GM19035 (cell line): ENCODE measurements at regions not wholly inside any gene's neighbourhood (a gene's known extent, or its start where the extent isn't known, plus 50 kb on each side); places are given as distances from the start of the nearest gene placed in this dataset.

Source experiments
- ATAC-seq: cut with Tn5 transposase; IDR thresholded peaks from one replicate; pipeline ENCODE4 v1.9.1; 2021; ENCODE audit not compliant: unreplicated experiment

DNA sequence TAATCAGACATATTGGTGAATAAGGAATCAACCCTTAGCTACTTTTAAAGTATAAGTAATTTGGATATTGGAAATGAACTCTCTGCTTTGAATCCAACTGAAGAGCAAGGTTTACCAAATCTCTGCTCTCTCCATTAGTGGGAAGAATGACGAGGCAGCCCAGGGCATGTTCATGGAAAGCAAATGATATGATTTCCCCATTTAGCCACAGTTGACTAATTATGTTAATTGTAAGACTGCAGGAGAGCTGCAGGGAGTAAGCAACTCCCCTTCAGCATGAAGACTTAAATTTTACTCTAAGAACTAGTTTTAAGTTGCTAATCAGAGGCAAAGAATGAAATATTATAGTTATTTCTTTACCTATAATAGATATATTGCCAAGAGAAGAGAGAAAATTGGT lies 194.3 kb upstream of the CD180 start:
- no peak for ATAC-seq

DNA sequence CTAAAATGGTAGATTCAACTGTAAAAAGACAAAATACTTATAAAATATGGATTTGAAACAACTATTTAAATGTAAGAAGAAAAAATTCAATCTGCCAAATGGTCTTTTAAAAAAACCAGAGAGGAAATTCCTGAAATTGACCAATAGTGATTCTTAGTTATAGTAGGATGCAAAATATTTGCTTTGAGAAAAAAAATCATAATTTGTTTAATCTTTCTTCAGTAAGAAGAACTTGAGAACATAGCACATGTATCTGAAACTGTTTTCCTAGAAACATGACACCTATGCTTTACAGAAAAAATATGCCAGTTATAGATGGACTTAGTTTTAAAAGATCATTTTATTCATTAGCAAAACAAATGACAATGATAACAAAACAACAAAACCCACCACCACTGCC lies 186.9 kb upstream of the CD180 start:
- ATAC-seq, result no peak

DNA sequence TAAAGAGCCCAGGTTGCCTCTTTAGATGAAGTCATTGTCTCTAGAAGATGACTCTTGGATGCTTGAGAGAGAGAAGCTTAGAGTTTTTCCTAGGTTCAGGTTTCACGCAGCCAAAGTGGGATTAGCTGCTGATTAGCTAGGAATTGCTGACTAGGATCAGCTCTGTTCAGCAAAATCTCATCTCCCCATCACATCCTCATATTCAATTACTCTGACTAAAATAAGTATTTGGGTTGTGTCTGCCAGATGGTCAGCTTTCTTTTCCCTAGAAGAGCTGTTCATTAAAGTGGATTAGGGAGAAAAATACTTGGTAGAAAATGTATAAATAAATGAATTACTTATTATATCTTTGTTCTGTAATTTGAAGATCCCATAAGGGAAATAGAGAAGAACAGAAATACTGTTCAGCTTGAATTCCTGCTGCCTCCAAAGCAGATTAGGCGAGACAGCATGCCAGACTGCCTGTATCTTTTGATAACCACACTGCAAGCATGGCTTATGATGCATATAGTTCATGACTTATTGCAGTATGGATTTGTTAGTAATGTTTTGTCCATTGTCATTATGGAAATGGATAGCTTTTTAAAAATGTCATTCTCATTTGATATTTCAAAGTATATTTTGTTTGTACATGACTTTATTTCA lies 184.8 kb upstream of the CD180 start:
- ATAC-seq, result no peak

DNA sequence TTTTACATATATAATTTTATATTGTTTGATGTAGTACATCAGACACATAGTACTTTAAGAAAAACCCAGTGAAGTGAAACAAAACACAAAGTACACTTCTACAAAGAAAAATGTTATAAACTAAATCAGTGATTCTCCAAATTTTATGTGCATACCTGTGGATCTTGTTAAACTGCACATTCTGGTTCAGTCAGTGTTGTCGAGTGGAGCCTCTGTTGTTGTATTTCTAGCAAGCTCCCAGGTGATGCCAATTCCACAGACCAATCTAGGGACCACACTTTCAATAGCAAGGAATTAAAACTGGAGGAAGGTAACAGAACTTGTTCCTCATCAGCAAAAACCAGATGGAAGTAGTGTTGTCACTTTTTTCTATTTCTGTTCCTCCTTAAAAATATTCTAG lies 183.8 kb upstream of the CD180 start:
- no peak for ATAC-seq

DNA sequence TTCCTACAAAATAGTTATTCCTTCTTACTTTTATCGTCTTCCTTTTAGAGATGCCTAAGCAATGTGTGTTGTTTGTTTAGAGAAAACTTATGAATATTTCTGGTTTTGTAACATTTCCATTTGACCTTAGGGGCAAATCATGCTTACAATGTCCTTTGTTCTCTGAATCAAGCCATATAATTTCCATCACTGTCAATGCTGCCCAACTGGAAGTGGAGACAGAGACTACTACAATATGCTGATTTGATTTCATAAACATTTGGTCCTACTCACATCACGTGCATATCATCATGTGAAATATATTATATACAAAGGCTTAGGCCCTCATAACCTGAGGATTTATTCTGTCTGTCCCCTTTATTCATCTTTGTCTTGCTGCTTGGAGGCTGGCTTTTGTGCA lies 183.2 kb upstream of the CD180 start:
- ATAC-seq, result no peak

DNA sequence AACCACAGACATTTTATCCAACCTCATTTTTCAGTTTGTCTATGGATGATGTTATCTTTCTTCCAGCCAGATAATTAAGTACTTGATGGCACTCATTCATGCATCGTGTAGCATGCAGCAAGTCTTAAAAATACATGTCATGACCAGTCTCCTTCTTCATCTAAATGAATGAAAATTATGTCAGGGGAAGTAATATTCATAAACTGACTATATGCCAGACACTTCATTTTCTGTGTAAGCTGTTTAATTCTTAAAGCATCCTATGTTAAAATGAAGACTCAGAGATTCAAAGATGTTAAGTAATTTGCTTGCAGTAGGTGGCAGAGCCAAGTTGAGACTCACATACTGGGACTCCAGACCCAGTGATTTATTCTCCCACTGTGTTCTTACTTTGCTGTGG lies 181.7 kb upstream of the CD180 start:
- no peak for ATAC-seq

DNA sequence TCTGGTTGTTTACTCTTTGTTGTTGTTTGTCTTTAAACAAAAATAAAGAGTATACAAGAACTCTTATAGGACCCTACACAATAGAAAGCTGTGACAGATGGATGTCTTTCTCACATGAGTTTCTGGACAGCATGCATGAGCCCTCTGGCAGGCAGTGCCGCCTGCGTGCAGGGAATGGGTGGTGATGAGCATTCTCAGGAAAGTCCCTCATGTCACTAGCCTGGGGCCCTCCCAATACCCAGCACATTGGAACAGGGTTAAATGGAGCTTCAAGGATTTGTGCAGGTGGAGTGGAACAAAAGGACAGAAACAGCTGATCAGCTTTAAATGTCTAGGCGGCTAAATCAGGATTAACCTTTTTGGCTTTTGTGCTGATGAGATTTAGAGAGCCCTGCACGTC lies 181.0 kb upstream of the CD180 start:
- ATAC-seq, result no peak

DNA sequence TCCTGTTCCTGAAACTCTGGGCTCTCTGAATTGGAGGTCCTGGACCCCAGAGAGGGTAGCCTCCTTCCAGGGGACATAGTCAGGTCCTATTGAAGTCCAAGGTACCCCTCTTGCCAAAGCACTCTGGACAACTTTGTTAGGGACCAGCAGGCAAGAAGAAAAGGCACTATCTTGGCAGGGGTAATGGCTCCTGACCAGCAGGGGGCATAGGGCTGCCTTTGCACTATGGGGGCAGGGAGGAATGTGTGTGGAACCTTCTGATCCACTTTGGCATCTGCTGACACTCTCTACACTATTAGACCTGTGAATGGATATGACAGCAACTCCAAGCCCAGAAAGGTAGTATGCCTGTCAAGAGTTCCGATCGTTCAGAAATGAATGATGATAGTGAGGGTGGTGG lies 179.0 kb upstream of the CD180 start:
- ATAC-seq, result no peak

DNA sequence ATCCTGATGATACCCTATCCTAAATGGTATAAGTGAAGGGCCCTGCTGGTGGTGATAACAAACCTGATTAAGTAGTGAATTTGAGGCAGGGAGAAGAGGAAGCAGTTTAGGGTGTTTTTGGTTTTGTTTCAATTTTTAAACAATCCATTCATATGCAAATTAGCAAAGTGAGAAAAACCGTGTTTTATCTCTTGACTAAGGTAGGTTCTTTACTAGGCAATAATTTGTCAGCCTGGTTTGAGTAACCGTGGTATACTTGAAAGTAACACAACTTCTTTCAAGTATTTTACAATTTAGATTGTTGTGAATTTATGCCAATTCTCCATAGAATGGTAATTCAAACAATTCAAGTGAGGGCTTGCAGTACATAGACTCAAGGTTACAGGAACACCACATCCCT lies 177.8 kb upstream of the CD180 start:
- no peak for ATAC-seq

DNA sequence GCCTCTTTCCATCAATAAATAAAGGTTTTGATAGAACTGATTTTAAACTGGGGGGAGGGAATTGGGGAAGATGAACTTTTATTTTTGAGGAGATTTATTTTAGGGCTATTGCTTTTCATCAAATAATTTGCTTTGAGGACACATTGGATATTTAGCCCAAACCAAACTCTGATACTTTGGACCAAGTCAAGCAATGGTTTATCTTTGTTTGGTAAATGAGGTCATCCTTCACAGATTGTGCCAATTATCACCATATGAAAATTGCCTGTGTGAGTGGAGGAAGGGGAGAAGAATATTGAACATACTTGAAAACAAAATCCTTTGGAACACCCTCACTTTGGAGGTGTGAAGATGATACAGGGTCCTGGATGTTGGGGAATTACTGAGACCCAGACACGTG lies 176.9 kb upstream of the CD180 start:
- ATAC-seq, result no peak

DNA sequence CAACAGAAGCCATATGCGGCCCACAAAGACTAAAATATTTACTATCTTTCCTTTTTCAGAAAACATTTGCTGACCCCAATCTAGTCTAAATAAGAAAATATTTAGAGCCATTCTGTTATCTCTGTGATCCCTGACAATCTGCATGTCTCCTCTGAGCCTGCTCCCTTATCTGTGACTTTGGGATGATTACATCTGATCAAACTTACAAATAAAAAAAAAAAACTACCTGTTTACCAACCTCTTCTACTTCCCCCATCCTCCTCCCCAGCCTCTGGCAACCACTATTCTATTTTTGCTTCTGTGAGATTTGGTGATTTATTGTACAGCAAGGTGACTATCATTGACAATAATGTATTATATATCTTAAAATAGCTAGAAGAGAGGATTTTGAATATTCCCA lies 176.3 kb upstream of the CD180 start:
- ATAC-seq, result no peak

DNA sequence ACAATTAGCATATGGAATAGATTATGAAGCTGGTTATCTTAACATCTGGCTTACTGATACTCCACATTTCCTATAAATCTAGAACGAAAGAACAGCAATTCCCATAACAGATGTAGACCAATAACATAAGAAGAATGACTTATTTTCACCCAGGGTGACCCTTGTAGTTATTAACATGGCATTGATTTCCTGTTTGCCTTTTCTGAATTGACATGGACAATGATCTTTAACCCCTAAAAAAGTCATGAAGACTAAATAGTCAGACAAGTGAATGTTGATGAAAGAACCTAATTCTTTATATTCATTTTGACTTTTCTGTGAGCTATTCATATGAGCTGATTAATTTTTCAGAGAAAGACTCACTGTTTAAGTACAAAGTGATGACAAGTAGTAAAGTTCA lies 175.3 kb upstream of the CD180 start:
- ATAC-seq, result no peak

DNA sequence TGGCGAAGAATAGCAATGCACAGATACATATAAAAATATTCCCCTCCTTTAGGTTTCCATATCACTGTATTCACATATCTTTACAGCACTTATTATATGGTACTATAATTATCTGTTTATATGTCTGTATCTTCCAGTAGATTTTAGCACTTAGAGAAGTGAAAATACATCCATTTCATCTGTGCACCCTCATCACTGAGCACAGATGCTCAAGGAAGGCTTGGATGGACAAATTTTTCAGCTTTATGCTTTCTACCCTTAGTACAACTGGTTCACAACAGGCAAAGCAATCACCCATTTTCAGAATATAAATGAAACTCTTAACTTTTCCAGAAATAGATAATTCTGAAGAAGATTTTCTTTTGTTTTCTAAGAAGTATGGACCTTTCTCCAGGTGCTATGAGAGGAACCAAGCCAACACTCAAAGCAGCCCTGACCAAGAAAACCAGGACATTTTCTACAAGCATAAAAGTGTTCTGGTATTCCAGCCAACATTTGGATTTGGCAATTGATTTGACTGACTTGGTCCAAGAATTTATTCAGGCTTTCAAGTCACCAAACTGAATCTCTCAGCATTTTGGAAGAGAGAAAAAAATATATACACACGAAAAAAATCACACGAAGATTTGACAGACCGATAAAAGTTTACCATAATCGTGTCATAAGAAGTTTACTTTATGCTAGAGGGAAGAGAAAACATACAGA lies 170.2 kb upstream of the CD180 start:
- no peak for ATAC-seq

DNA sequence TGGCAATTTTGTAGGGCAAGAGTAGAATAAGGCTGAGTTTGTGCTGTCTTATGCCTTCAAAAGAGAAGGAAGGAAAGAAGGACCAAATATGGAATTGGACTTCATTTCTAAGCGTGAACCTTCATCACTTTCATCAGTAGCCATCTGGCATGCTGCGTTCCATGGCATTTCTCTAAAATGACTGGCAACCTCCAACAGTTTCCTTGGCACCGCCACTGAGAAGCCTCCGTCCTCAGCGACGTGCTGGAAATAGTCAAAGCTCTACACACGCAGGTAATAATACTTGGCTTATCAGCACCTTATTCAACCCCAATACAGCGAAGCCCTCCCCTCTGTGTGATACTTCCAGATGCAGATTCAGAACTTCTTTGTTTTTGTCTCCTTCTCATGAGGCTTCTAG lies 169.7 kb upstream of the CD180 start:
- no peak for ATAC-seq

DNA sequence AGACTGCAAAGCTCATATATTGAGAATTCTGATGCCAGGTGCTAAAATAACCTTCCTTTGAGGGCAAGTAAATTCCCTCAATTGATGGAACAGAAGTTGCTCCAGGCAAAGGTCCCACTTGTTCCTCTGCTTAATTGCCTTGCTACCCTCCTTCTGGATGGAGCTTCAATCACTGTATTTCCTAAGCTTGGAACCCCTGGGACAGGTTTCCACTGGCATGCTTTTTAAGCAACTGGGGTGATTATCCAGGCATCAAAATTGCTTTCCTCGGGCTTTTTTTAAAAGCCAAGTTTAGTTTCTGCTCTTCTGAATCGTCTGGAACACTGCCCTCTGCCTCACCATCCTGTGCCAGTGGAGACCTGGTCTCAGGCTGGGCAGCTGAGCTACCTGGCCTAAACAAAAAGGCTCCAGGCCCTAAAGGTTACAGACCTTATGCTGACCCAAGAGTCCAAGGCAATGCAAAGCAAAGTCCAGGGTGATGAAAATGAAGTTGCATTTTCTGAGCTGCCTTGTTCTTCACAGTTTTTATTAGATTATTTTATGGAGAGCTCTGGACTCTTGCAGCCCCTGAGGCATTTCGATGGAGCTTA lies 167.9 kb upstream of the CD180 start:
- ATAC-seq, result no peak

DNA sequence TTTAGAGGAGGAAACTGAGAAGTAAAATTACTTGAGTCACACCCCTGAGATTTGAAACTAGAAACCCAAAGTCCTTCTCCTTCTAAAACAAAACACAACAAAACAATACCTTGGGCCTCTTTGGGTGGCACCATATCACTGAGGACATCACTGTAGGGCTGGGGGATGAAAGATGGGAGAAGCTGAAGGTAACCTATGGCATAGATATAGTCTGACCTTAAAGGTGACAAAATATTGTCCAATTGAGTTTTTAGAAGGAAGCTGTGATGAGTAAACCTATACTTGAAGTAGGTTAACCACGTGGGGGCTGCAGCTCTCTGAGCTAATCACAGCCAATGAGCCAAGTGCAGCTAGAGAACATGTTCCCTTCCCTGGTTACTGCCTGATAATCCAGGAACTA lies 167.4 kb upstream of the CD180 start:
- ATAC-seq, result no peak

DNA sequence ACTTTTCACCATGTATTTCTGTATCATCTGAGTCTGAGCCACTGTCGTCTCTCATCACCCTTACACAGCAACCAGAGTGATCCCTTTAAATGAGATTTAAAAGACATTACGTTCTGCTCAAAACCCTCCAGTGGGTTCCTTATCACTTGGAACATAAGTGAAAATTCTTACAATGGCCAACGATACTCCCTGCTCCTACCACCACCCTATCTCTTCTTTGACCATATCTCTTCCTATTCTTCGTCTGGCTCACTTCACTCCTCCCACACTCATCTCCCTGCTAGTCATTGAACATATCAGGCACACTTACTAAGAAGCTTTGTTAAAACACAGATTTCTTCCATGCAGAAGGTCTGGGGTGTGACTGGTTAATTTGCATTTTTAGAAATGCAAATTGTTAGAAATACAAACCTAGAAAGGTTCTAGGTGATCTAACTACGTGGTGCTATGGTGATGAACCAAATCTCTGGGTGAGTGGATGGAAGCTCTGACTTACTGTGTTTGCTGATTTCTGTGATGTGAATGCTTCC lies 166.6 kb upstream of the CD180 start:
- no peak for ATAC-seq

DNA sequence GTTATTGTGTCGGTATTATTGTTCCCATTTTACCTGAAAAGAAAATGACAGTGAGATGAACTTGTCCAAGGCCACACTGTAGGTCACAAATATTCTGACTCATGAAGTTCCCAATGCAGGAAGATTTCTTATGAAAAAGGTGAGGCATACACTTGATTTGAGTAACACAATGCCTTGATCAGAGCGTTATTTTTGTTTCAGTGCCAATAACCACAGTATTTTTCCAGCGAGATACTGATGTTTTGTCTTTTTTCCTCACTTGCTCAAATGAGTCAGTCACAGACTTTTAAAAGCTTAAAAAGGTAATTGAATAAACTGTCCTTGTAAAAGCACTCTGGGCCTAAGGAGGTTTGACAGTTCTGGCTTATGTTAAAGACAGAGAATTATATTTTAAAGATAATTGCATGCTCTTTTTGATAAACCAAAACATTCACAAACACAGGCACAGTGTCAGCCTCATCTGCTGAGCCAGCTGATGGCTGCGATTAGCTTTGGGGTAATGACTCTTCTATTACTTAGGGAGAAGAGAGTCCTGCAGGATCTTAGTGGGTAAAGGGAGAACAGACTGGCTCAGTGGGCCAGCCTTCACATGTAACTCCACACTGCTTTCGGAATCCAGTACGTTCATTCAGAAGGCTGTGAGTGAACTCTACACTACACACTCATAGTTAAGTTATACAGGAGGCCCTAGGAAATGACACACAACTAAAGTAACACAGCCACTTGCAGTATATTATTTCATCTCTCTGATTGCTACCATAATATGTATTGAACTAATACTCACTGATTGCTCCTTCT lies 165.5 kb upstream of the CD180 start:
- no peak for ATAC-seq

DNA sequence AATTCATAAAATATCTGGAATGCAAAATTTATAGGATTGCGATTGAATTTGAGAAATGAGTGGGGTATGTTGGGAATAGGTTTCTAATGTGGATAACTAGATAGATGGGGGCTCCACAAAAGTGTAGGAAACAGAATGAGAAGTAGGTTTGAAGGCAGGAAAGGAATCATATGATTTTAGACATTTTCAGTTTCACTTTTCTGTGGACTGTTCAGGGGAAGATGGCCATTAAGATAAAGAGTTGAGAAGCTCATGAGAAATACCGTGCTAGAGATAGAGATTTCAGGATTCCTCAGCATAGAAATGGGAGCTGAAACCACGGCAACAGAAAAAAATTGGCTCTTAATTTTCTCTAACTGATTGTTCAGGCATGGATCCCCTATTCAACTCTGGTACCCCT lies 163.4 kb upstream of the CD180 start:
- ATAC-seq, result no peak

DNA sequence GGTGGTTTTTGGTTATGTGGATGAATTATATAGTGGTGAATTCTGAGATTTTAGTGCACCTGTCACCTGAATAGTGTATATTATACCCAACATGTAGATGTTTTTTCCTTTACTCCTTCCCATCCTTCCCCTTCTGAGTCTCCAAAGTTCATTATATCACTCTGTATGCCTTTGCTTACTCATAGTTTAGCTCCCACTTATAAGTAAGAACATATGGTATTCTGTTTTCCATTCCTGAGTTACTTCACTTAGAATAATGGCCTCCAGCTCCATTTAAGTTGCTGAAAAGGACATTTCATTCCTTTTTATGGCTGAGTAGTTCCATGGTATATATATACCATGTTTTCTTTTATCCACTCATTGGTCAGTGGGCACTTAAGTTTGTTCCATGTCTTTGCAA lies 161.6 kb upstream of the CD180 start:
- ATAC-seq, result no peak

DNA sequence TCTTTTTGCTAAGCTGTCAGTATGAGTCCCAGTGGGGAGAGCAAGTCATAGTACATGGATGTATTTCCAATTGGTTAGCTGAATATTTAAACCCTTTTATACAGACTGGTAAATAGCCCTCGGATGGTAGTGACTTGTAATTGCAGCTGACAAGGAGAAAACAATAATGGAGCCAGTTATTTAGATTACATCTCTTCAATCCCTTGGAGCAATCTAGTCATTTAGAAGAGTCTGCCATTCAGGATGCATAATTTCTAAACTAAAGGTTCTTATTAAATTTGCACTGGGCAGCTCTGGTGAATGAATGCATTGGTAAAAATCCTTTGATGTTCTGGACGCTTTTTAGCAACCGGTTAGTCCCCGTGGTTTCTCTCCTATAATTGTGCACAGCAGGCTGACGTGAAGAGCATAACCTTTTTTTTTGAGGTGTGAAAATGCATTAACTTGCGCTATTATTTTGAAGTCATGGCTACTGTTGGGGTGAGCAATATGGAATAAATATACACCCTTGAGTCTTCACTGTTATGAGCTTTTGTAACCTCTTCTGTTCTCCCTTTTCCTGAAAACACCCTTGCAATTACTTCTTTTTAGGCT lies 158.6 kb upstream of the CD180 start:
- ATAC-seq, result no peak
